ENCODE measurements at regions not wholly inside any gene's neighbourhood (a gene's known extent, or its start where the extent isn't known, plus 50 kb on each side); places are given as distances from the start of the nearest gene placed in this dataset.

DNA sequence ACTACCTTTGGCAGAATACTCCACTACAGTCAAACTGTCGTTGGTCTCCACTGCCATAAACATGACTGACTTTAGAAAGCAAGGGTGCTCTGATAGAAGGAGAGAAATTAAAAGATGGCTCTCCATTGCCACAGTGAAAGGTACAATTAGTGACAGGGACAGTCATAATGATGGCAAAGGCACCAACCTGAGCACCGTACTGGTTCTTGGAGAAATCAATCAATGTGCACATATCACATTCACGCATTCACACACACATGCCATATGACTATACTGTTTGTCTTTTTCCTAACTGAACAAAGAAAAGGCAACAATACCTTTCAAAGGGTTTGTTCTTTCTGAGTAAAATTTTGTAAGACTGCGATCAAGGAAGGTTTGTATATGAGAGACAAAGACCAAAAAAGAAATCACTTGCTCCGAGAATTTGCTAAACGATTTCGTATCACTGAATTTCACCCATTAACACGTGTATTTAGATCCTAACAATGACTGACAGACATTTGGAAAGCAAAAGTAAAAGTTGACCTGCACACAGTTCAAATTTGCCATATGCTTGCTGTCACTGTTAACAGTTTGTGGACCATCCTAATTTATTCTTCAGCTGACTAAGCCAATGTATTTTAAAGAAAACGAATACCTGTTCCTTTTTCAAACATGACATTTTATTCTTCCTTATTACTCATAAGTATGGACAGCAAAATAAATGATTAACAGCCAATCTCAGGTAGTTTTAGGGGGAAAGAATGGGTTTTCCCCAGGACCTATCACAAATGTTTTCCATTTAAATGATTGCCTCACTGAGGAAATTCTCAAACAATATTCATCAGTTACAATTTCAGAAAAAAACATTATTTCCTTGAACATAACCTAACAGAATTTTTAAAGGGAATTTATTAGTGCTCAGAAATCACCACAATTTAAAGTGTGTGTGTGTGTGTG is 644.4 kb downstream of the ZEB2 start:
- no peak overlapping the region for H3K27ac ChIP-seq
- TF ChIP-seq, protein P1, sequence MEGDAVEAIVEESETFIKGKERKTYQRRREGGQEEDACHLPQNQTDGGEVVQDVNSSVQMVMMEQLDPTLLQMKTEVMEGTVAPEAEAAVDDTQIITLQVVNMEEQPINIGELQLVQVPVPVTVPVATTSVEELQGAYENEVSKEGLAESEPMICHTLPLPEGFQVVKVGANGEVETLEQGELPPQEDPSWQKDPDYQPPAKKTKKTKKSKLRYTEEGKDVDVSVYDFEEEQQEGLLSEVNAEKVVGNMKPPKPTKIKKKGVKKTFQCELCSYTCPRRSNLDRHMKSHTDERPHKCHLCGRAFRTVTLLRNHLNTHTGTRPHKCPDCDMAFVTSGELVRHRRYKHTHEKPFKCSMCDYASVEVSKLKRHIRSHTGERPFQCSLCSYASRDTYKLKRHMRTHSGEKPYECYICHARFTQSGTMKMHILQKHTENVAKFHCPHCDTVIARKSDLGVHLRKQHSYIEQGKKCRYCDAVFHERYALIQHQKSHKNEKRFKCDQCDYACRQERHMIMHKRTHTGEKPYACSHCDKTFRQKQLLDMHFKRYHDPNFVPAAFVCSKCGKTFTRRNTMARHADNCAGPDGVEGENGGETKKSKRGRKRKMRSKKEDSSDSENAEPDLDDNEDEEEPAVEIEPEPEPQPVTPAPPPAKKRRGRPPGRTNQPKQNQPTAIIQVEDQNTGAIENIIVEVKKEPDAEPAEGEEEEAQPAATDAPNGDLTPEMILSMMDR (conservative IDR thresholded peaks at IDR 0.05) = no peak

DNA sequence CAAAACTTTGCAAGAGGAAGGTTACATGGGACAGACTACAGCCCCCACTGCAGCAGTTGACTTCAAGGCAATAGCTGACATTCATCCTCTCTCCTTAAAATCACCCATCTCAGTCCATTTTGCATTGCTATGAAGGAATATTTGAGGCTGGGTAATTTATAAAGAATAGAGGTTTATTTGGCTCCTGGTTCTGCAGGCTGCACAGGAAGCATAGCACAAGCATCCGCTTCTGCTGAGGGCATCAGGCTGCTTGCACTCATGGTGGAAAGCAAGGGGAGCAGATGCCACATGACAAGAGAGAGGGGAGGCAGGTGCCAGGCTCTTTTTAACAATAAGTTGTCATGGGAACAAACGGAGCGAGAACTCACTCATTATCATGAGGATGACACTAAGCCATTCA is 646.0 kb downstream of the ZEB2 start:
- TF ChIP-seq, protein P1 (conservative IDR thresholded peaks at IDR 0.05) = no peak
- no peak overlapping the region for H3K27ac ChIP-seq

DNA sequence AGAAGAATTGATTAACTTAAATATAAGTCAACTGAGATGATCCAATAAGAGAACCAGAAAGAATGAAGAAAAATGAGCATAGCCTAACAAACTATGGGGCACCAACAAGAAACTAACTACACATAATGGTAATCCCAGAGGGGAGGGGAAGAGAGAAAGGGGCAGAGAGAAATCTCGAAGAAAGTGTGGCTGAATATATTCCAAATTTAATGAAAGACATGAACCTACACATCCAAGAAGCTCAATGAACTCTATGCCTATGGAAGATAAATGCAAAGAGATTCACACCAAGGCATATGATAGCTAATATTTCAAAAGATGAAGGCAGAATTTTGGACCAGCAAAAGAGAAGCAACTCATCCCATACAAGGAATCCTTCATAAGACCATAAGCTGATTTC is 649.2 kb downstream of the ZEB2 start:
- TF ChIP-seq, protein P1 (conservative IDR thresholded peaks at IDR 0.05) = no peak
- H3K27ac ChIP-seq = no peak overlapping the region

DNA sequence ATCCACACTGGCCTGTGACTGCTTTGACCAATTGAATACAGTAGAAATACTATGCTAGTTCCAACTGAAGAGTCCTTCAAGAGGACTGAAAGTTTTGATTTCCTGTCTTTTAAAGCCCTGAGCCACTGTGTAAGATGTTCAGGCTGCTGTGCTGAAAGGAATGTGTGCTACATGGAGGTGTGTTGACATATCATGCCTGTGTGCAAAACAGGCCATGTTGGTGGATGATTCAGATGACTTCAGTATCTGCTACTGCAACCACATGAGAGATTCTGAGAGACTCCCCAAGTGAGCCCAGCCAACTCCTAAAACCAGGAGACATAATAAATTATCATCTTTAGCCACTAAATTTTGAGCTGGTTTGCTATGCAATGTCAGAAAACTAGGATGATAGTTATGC is 662.9 kb downstream of the ZEB2 start:
- no peak overlapping the region for H3K27ac ChIP-seq
- TF ChIP-seq, protein P1 (conservative IDR thresholded peaks at IDR 0.05) = no peak

DNA sequence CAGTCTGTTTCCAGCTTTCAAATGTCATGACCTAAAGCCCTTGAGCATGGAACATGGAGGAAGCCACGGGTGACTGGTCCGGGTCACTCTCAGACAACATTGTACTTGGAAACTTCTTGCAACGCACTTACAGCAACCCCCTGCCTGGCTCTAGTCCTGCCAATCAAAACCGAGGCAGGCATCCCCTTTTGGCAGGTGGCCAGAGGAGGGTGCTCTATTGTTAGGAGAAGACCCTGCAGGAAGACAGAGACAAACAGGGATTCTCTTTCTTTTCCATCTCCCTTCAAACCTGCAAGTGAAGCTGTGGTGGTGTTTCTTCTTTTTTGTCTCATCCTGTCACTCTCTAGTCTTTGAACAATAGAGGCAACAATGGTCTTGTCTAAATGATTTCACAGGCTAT is 667.2 kb downstream of the ZEB2 start:
- TF ChIP-seq, protein P1 (conservative IDR thresholded peaks at IDR 0.05) = no peak
- no peak overlapping the region for H3K27ac ChIP-seq

DNA sequence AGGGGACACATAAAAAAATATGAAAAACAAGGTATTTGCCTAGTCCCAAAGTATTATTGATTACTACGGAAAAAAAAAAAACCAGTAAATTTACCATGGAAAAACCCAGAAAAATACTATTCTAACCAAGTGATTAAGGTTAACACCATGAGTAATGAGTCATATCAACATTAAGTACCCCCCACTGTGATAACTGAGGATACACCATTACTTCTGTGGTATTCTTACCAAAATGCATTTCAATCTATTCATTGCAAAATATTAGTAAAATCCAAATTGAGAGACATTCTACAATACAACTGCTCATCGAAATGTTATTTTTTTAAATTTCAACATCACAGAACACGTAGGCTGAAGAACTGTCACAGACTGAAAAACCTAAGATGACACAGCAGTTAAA is 669.8 kb downstream of the ZEB2 start:
- TF ChIP-seq, protein P1 (conservative IDR thresholded peaks at IDR 0.05) = no peak
- no peak overlapping the region for H3K27ac ChIP-seq

DNA sequence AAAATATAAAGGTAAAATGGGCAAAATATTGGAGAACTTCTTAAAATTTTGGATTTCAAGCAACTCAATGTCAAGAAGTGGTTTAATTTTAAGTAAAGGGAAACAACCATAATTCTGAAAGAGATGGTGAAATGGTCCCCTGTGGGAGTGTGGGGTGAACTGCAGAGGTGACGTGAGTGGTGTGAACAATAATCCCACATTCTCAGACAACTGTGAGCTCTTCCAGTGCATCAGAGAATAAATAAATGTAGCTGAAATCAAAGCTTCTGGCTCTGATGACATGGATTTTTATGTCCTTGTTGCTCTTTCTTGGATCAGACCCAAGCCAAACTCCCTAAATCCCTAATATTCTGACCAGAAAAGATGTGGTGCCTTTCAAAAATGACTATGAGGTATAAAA is 672.7 kb downstream of the ZEB2 start:
- H3K27ac ChIP-seq = no peak overlapping the region
- TF ChIP-seq, protein P1 (conservative IDR thresholded peaks at IDR 0.05) = no peak

All from VCaP (cell line).